Prostate gland (tissue), 2 donors: ENCODE measurements at regions not wholly inside any gene's neighbourhood (a gene's known extent, or its start where the extent isn't known, plus 50 kb on each side); places are given as distances from the start of the nearest gene placed in this dataset.

Experiments used
- DNase-seq: peaks from one replicate; pipeline ENCODE4 v3.0.0-alpha.2; 2019; ENCODE audit warnings: low spot score
- H3K27ac ChIP-seq, 2 donors: fragments of 200-600 bp; sonication (generic); 2 replicates each; pipeline ENCODE4 v1.5.1; 2017 to 2019
- H3K27me3 ChIP-seq: fragments of 200-600 bp; sonication (generic); replicated peaks from 2 replicates; pipeline ENCODE4 v1.5.1; 2019; ENCODE audit not compliant: insufficient read depth
- H3K36me3 ChIP-seq, 2 donors: fragments of 200-600 bp; sonication (generic); 1 replicate in 1 of 2; 2 replicates in 1 of 2; pipeline versions ENCODE4 v1.5.1 to v1.8.1; 2017 to 2019
- H3K4me1 ChIP-seq: fragments of 200-600 bp; sonication (generic); replicated peaks from 2 replicates; pipeline ENCODE4 v1.5.1; 2019
- H3K4me3 ChIP-seq, 2 donors: fragments of 200-600 bp; sonication (generic); 2 replicates each; pipeline ENCODE4 v1.5.1; 2017 to 2019
- H3K9me3 ChIP-seq: fragments of 200-600 bp; sonication (generic); 2 replicates; pipeline ENCODE4 v1.5.1; 2017
- CTCF ChIP-seq, 4 experiments: fragments of 200-600 bp in 2 of 4; fragments of 450-650 bp in 2 of 4; sonication (generic) in 2 of 4; IDR thresholded peaks; 1 replicate in 3 of 4; 2 replicates in 1 of 4; pipeline ENCODE4 v1.5.1; 2016 to 2019; ENCODE audit warnings: antibody characterized with exemption in 4 of 4, mild to moderate bottlenecking in 2 of 4, moderate library complexity in 2 of 4
- POLR2A ChIP-seq: fragments of 450-650 bp; IDR thresholded peaks from one replicate; pipeline ENCODE4 v1.6.1; 2016; ENCODE audit warnings: antibody characterized with exemption, mild to moderate bottlenecking
- POLR2AphosphoS5 ChIP-seq: sonication (generic); formaldehyde crosslinking; IDR thresholded peaks from one replicate; pipeline ENCODE4 v1.6.1; 2017; ENCODE audit warnings: antibody characterized with exemption
- WGBS: methylation state at CpG from one replicate; pipeline ENCODE4 v1.1.5; 2018; 5-methylcytosine and 5-hydroxymethylcytosine counted together
- intact Hi-C: fragments of 100-400 bp; cut with DNase I; formaldehyde crosslinking; loops from one replicate; pipeline ENCODE4 v1.14.2; 2022

GRCh38 chr2:145273840-145274239, 753.9 kb upstream of the ZEB2 start:
- no peak overlapping the region for H3K27ac ChIP-seq
- H3K27me3 ChIP-seq, result no peaks in the 10 kb centered on the region
- TF ChIP-seq CTCF (IDR thresholded peaks at IDR 0.05) (no peak), POLR2AphosphoS5 (no peak), POLR2A (no peak)
- no peaks in the 10 kb centered on the region for H3K4me1 ChIP-seq
- no peaks in the 10 kb centered on the region for H3K9me3 ChIP-seq
- H3K4me3 ChIP-seq, result no peak overlapping the region
- no peak for DNase-seq
- H3K36me3 ChIP-seq, result no peaks in the 10 kb centered on the region
- intact Hi-C loops, result no loop called here
- 100% methylated on average over 1 of the region's 1 CpG for WGBS

GRCh38 chr2:145268931-145269330, 749.0 kb upstream of the ZEB2 start:
- intact Hi-C loops, result no loop called here
- WGBS, result 89% methylated on average over 3 of the region's 3 CpGs
- no peaks in the 10 kb centered on the region for H3K27me3 ChIP-seq
- H3K36me3 ChIP-seq, result no peaks in the 10 kb centered on the region
- H3K4me1 ChIP-seq, result no peaks in the 10 kb centered on the region
- DNase-seq, result no peak
- H3K9me3 ChIP-seq, result no peaks in the 10 kb centered on the region
- no peak overlapping the region for H3K4me3 ChIP-seq
- no peak for TF ChIP-seq POLR2A
- no peak for TF ChIP-seq POLR2AphosphoS5
- TF ChIP-seq CTCF (IDR thresholded peaks at IDR 0.05), result no peak
- H3K27ac ChIP-seq, result no peak overlapping the region

- Histone ChIP-seq H3K4me3 (no peak overlapping the region), H3K9me3 (no peaks in the 10 kb centered on the region), H3K27me3 (no peaks in the 10 kb centered on the region), H3K27ac (no peak overlapping the region), H3K4me1 (no peaks in the 10 kb centered on the region), H3K36me3 (no peaks in the 10 kb centered on the region)
- intact Hi-C loops, result no loop called here
- no peak for DNase-seq
- no peak for TF ChIP-seq POLR2A
- TF ChIP-seq POLR2AphosphoS5, result no peak
- TF ChIP-seq CTCF (IDR thresholded peaks at IDR 0.05), result no peak
Measured at GRCh38 chr2:145267451-145267850, 747.5 kb upstream of the ZEB2 start.

GRCh38 chr2:145265244-145265643, 745.3 kb upstream of the ZEB2 start:
- Histone ChIP-seq H3K27ac (no peak overlapping the region), H3K4me1 (no peaks in the 10 kb centered on the region), H3K4me3 (no peak overlapping the region), H3K36me3 (no peaks in the 10 kb centered on the region), H3K27me3 (no peaks in the 10 kb centered on the region), H3K9me3 (no peaks in the 10 kb centered on the region)
- TF ChIP-seq POLR2A, result no peak
- no peak for TF ChIP-seq CTCF (IDR thresholded peaks at IDR 0.05)
- no peak for TF ChIP-seq POLR2AphosphoS5
- intact Hi-C loops, result no loop called here
- no peak for DNase-seq
- WGBS, result 93% methylated on average over 6 of the region's 6 CpGs

GRCh38 chr2:145260674-145261073, 740.8 kb upstream of the ZEB2 start:
- TF ChIP-seq POLR2A (no peak), CTCF (IDR thresholded peaks at IDR 0.05) (no peak), POLR2AphosphoS5 (no peak)
- no peaks in the 10 kb centered on the region for H3K27me3 ChIP-seq

More at GRCh38 chr2:145260674-145261073, 740.8 kb upstream of the ZEB2 start:
- intact Hi-C loops, result no loop called here
- Histone ChIP-seq H3K27ac (no peak overlapping the region), H3K4me1 (no peaks in the 10 kb centered on the region), H3K4me3 (no peak overlapping the region), H3K36me3 (no peaks in the 10 kb centered on the region), H3K9me3 (no peaks in the 10 kb centered on the region)
- no peak for DNase-seq
- WGBS, result 99% methylated on average over 2 of the region's 2 CpGs
